Islet of Langerhans (tissue), 1 donor: ENCODE measurements at regions not wholly inside any gene's neighbourhood (a gene's known extent, or its start where the extent isn't known, plus 50 kb on each side); places are given as distances from the start of the nearest gene placed in this dataset.

Source experiments
- FAIRE-seq: peaks from one replicate; lab custom pipeline; 2011; peaks lifted over from hg19 to GRCh38; lab: Jason Lieb, UNC

GRCh38 chr18:76115580-76115979 is 379.5 kb downstream of the ZNF516 start:
- FAIRE-seq, result no peak

- FAIRE-seq, result no peak
Observed at GRCh38 chr18:76113101-76113500, 381.9 kb downstream of the ZNF516 start.

DNA sequence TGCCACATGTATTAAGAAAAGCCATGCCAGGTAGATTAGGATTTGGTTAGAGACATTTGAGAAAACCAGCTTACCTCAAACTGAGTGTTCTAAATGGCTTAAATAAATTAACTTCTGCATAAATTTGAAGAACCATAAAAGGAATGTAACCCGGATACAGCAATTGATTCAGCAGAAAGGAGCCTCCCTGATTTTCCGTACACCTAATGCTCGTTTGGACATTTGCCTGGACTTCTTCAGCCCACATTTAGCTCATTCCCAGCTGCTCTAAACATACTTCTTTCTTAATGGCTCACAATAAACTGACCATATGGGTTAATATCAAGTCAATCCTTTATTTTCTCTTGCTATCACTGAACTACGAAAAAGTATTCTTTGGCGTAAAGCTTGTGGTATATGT is 392.4 kb downstream of the ZNF516 start:
- no peak for FAIRE-seq

DNA sequence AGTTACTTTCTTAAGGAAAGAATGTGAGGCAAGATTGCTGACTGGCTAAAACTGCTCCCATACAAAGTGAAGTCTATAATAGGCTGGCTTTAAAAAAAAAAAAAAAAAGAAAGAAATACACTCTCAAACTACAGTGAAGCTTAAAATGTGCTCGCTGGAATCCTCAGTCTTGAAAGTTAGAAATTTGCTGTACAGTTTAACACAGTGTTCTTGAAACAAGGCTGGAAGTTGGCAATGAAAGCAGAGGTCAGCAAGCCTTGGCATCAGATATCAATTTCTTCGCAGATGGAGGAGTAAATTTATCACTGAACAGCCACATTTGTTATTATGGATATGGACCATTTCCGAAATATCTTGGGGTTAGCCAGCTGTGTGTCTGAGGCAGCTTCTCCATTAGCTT is 392.9 kb downstream of the ZNF516 start:
- FAIRE-seq, result no peak

GRCh38 chr18:76099931-76100457 is 395.0 kb downstream of the ZNF516 start:
- no peak for FAIRE-seq

GRCh38 chr18:76098674-76099411 is 396.2 kb downstream of the ZNF516 start:
- no peak for FAIRE-seq

GRCh38 chr18:76081536-76081935 is 413.5 kb downstream of the ZNF516 start:
- no peak for FAIRE-seq

GRCh38 chr18:76080430-76080829 is 414.6 kb downstream of the ZNF516 start:
- no peak for FAIRE-seq

DNA sequence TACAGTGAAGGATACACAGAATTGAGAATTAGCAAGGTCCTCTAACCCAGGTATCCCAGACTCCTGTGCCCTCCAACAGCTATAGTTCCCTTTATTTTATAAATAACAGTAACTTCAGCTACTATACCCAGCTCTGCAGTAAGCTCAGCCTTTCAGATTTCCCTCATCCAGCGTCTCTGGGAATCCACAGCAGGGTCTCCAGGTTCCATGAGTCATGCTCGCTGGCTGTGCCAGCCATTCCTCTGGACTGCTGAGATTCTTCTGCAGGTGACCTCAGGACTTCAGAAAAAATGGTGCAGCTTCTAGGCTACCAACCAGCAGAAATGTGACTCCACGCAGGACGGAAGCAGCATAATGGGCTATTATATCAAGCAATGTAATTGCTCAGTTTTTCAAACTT is 419.3 kb downstream of the ZNF516 start:
- no peak for FAIRE-seq

DNA sequence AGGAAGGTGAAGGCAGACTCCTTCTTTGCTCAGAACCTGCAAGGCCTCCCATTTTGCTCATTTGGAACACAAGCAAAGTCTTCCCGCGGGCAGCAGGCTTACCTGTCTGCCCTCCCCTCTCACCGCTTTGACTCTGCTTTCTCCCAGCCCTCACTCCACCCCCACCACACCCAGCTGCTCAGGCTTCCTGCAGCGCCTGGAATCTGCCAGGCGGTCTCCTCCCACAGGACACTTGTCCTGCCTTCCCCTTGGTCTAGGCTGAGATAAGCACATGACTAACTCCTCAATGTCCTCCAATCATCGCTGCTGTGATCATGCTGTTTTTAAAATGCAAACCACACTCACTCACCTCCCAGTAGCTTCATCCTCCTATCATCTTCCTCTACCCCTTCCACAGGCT is 430.0 kb downstream of the ZNF516 start:
- no peak for FAIRE-seq

DNA sequence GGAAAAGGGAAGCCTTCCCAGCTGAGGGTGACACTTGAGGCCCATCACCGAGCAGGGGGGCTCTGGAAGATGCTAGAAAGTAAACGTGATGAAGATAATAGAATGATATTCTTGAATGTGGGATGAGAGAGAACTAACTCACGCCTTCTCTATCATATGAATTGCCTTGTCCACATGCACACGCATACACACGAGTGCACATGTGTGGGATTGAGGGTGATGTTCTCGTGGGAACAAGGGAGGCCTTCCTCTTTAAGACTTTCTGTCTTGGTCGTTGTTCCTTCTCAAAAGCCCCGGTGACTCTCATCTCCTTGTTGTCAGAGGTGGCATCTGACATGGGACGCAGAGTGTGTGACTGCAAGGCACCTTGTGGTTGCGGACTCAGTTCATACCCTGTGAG is 436.9 kb downstream of the ZNF516 start:
- FAIRE-seq, result no peak

DNA sequence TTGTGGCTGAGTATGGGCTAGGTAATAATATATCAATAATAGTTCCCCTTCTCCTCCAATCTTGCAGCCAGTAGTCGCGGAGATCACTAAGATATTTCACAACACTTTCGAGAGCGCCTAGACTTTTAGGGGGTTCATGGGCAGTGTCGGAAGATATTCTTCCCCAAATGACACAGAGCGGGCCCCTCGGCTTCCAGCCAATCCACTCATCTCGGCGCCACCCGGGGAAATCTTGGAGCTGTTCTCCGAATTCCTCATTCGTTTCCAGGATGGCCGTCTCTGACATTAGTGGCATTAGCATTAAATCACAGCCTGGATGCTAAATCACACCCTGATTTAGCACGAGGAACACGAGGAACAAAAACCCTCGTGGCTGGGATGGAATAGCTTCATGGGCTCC is 437.7 kb downstream of the ZNF516 start:
- no peak for FAIRE-seq

- FAIRE-seq, result no peak
Observed at GRCh38 chr18:76056471-76057110, 438.5 kb downstream of the ZNF516 start.

DNA sequence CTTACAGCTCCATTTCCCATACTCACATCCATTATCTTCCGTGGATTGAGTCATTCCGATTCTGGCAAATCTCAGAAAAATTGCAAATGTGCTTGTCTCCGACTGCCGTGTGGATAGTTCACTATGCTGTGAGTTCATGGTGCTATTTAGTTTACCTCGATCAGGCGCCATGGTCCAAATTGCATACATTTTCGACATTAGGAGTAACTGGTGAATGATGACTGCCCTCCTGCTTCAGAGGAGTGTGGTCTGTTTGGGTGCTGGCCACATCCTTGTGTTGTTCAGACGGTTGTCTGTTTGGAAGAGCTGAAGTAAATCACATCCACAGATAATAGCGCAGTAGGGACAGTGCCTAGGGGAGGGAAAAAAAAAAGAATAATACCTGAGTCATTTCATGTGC is 439.5 kb downstream of the ZNF516 start:
- FAIRE-seq, result no peak

DNA sequence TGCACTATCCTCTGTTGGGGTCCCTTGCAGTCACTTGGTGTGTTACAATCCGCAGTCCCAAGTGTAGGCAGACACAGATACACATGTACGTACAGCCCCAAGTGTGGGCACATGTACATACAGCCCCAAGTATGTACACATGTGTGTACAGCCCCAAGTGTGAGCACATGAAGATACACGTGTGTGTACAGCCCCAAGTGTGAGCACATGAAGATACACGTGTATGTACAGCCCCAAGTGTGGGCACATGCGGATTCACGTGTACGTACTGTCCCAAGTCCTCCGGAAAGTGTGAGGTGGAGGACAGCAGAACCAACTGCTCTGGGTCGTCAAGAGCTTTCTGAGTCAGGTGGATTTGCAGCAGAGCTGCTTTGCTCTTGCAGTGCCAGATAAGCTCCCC is 440.0 kb downstream of the ZNF516 start:
- no peak for FAIRE-seq

GRCh38 chr18:76054156-76054555 is 440.9 kb downstream of the ZNF516 start:
- no peak for FAIRE-seq

GRCh38 chr18:76053551-76053950 is 441.5 kb downstream of the ZNF516 start:
- FAIRE-seq, result no peak

GRCh38 chr18:76052227-76052595 is 442.8 kb downstream of the ZNF516 start:
- no peak for FAIRE-seq

DNA sequence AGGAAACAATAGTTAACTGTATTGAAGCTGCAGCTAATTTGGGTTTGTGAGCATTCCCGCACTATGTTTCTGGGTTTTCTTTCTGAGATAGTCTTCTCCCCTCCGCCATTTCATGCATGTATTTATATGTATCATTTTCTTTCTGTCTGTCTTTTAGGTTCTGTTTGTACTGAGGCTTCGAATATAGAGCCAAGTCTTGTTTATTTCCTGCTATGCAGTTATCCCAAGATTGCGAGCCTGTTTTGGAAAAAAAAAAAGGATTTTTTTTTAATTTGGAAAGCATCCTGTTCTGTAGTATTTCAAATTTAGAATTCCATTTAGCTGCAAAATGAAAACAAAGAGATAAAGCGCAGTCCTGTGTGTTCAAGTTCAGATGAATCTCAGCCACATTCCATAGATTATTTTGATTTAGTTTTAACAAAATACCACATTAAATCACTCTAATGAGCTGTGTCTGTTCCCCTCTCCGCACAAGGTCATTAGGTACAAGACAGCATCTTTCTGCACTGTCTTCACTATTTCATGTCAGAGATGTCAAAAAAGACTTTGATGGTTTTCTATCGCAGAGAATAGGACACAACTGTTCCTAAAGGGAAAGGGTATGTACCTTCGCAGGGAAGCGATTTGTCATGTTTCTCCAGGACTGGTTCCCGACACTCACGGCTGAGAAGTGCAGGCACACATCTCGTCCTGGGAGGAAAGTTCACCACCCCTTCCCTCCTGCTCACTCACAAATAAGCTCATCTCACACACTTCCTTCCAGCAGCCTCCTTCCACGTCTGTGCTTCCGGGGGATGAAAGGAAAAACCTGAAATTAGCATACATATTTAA is 443.4 kb downstream of the ZNF516 start:
- FAIRE-seq, result no peak

DNA sequence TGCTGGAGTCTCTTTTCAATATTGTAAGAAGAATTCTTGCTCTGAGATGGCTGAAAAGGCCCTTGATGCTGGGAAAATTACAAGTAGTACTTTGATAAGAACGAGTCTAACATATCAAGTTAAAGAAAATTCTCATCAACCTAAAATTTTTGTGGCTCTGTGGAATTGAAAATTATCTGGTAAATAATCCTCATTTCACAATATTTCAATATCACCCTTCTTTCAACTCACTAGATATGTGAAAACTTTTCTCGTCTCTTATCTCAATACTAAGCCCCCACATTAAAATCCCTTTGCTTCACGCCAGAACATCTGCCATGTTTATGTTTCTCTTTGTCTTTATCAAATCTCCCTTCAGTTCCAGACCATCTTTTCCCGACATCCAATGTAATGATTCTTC is 448.8 kb downstream of the ZNF516 start:
- no peak for FAIRE-seq

- no peak for FAIRE-seq
Observed at GRCh38 chr18:76042511-76042910, 452.5 kb downstream of the ZNF516 start.

DNA sequence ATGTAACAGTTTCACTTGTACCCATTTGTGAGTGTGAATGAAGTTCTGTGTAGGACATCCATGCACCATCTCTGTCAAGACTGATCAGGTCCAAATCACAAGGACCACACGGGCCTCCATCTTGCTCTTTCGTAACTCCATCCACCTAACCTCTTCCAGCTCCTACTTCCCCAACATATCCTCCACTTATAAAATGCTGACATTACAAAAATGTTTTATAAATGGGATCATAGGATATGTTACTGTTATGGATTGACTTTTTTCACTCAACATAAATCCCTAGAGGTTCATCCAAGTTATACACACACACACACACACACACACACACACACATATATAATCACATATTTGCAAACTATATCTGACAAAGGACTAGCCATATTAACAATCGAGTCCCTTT is 476.8 kb downstream of the ZNF516 start:
- FAIRE-seq, result no peak

DNA sequence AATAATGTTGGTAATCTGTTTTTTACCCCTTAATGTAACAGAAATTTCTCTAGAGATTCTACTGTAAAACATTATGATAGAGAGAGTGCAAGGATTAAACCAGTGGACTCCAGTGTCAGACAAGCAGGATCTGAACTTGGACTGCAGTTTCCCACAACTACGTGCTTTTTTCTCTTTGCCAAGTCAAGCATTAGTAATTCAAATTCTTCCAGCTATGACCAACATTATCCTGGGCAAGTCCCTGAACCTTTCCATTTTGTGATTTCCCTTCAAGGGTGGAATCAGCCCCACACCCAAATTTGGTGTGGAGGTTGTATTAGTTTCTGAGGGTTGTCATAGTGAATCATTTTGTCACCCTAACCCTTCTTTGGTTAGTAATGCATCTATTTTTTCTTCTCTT is 482.0 kb downstream of the ZNF516 start:
- FAIRE-seq, result no peak
